GM21447 (cell line): ENCODE measurements at regions not wholly inside any gene's neighbourhood (a gene's known extent, or its start where the extent isn't known, plus 50 kb on each side); places are given as distances from the start of the nearest gene placed in this dataset.
"Not testable (repeated sequence)": the region's sequence is repeated elsewhere in the genome, so short reads cannot be mapped to it uniquely, and the experiment has no call there.

Experiments used
- ATAC-seq: cut with Tn5 transposase; IDR thresholded peaks from one replicate; pipeline ENCODE4 v1.9.1; 2021; ENCODE audit not compliant: unreplicated experiment

GRCh38 chr17:68782789-68783188 is 172.4 kb downstream of the ABCA8 start:
- ATAC-seq = no peak

GRCh38 chr17:68780596-68780995 is 174.6 kb downstream of the ABCA8 start:
- ATAC-seq = no peak

- no peak for ATAC-seq
Observed at GRCh38 chr17:68778726-68779125, 176.5 kb downstream of the ABCA8 start.

- no peak for ATAC-seq
Observed at GRCh38 chr17:68777856-68778694, 176.9 kb upstream of the FAM20A start.

GRCh38 chr17:68777243-68777855 is 176.2 kb upstream of the FAM20A start:
- ATAC-seq = no peak

GRCh38 chr17:68776451-68776850 is 175.3 kb upstream of the FAM20A start:
- no peak for ATAC-seq

GRCh38 chr17:68775969-68776368 is 174.8 kb upstream of the FAM20A start:
- ATAC-seq = no peak

- ATAC-seq = no peak
Observed at GRCh38 chr17:68775318-68775717, 174.2 kb upstream of the FAM20A start.

- ATAC-seq = peak; percentile 67
Observed at GRCh38 chr17:68771867-68772515, 170.8 kb upstream of the FAM20A start.

GRCh38 chr17:68768804-68769203 is 167.6 kb upstream of the FAM20A start:
- ATAC-seq = no peak

GRCh38 chr17:68766640-68767039 is 165.5 kb upstream of the FAM20A start:
- no peak for ATAC-seq

- ATAC-seq = no peak
Observed at GRCh38 chr17:68763562-68763961, 162.4 kb upstream of the FAM20A start.

GRCh38 chr17:68762911-68763310 is 161.7 kb upstream of the FAM20A start:
- ATAC-seq = no peak

GRCh38 chr17:68760141-68760475 is 158.9 kb upstream of the FAM20A start:
- ATAC-seq = no peak

- ATAC-seq = peak; percentile 95
Observed at GRCh38 chr17:68759343-68760140, 158.4 kb upstream of the FAM20A start.

GRCh38 chr17:68759002-68759342 is 157.8 kb upstream of the FAM20A start:
- no peak for ATAC-seq

- not testable (repeated sequence) for ATAC-seq
Observed at GRCh38 chr17:68757866-68758757, 156.9 kb upstream of the FAM20A start.

- no peak for ATAC-seq
Observed at GRCh38 chr17:68753985-68754769, 153.0 kb upstream of the FAM20A start.

- no peak for ATAC-seq
Observed at GRCh38 chr17:68750208-68750562, 149.0 kb upstream of the FAM20A start.
